Testis (tissue), 2 donors: ENCODE measurements at regions not wholly inside any gene's neighbourhood (a gene's known extent, or its start where the extent isn't known, plus 50 kb on each side); places are given as distances from the start of the nearest gene placed in this dataset.

Experiments used
- CTCF ChIP-seq, 3 experiments: fragments of 450-650 bp in 2 of 3; fragments of 200-600 bp in 1 of 3; sonication (generic) in 1 of 3; IDR thresholded peaks; one replicate each; pipeline ENCODE4 v1.5.1; 2016 to 2019; ENCODE audit warnings: antibody characterized with exemption in 3 of 3, mild to moderate bottlenecking in 2 of 3, moderate library complexity in 1 of 3
- POLR2A ChIP-seq: fragments of 450-650 bp; IDR thresholded peaks from one replicate; pipeline ENCODE4 v1.6.1; 2017; ENCODE audit warnings: antibody characterized with exemption, mild to moderate bottlenecking, moderate library complexity

GRCh38 chr1:245099401-245099800, 55.4 kb upstream of the KIF26B start:
- TF ChIP-seq CTCF (IDR thresholded peaks at IDR 0.05) (no peak), POLR2A (no peak)
